ENCODE measurements at regions not wholly inside any gene's neighbourhood (a gene's known extent, or its start where the extent isn't known, plus 50 kb on each side); places are given as distances from the start of the nearest gene placed in this dataset.
"Not testable (repeated sequence)": the region's sequence is repeated elsewhere in the genome, so short reads cannot be mapped to it uniquely, and the experiment has no call there.

DNA sequence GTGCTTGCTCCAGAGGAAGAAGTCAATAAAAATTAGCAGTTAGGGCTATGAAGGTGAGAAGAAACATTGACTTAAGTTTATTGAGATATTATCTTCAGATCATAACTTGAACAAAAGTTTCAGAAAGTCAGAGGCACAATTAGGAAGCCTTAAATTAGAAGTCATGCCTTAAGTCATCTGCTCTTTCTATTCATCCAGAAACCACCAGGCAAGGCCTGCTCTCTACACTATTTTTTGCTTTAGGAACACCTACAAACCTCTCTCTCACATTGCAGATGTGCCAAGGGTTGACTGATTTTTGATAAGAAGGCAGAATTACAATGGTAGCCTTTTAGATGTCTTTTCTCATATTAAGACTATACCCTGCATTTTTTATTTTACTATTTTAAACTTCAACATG lies 268.7 kb downstream of the SPRY2 start:
- DNase-seq: no peak

DNA sequence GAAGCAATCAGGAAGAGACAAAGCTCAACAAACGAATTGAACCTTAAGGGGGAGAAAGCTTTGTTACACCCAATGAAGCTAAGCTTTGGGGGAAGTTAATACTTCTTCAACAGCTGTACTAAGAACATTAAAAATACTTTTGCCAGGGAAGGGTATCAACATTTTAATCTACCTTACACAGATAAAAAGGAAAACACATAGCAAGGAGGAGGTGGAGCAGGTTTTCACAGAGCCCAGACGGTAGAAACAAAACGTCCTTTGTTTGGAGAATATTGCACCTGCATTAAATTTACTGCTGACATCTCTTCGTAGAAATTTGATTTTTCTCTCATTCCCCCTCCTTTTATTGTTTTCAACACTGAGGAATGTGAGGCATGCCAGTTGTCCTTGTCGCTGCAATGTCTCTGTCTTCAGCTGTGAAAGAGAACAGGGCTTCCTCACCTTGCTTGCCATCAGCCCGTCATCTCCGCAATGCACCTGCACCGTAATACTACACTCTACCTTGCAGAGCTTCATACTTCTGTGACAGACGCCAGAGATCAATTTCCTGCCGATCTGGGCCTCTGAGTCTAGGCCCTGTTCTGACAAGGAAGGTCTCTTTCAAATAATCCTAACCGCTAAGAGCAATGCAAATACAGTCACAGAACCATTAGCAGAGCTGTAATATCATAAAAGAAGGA lies 270.8 kb downstream of the SPRY2 start:
- DNase-seq: no peak

DNA sequence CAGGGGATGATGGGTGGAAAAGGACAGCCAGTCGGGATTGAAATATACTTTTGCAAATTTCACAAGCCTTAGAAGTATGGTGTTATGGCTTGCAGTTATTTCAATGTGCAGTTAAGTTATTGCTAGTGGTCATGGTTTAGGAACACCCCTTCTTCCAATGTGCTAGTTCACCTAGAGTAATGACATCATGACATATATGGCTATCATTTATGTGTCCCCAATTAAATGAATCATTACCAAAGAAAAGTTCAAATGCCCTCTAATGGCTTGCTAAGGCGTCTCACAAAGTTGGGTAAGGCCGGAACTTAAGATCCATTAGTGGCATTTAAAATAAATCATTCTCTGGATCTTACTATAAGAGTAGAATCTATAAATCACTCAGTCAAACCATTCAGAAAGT lies 271.6 kb downstream of the SPRY2 start:
- DNase-seq: no peak

DNA sequence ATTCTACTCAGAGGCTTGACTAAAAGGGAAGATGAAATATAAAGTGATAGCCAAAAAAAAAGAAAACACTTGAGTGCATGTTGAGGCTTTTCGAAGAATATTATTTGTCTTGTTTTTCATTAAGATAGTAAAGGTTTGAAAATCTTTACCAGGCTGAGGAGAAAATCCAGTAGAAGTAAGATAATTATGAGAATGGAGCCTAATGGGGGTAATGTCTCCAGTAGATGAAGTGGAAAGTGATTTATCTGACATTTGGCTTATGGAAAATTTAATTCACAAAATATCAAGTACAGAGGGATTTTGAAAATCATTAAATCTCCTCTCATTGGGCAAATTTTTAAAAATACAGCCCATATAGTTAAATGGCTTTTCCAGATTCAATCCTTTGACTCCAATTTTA lies 274.9 kb downstream of the SPRY2 start:
- no peak for DNase-seq

DNA sequence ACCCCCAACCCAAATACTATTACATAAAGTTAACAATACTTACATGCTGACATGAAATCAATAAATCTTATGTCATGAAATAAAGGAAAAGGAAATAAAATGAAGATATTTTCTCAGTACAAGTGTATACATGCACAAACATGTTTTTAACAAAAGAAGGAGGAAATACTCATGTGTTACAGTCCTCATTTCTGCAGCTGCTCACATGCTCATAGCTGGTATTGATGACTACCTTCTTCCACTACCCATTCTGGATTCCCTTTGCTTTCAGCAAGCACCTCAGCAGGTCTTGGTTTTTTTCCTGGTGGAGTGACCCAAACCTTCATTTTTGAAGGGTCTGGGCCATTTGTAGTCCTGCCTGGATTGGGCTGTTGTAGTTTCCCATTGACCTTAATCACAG lies 278.5 kb downstream of the SPRY2 start:
- DNase-seq: not testable (repeated sequence)

DNA sequence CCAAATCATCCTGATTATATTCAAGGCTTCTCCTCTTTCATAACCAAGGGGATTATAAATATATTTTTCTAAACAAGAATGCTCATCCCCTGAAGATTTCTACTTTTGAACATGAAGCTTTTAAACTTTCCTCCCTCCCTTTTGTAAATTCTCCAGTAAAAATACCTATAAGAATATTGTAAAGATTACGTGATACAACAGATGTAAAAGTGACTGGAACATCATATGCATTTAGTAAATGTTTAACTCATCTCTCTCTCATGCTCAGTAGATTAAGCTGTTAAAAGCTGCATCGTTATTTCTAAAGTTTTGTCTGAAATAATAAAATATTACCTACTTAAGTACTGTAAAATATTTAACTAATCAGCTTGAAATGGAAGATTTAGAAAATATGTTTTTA lies 281.1 kb downstream of the SPRY2 start:
- no peak for DNase-seq

DNA sequence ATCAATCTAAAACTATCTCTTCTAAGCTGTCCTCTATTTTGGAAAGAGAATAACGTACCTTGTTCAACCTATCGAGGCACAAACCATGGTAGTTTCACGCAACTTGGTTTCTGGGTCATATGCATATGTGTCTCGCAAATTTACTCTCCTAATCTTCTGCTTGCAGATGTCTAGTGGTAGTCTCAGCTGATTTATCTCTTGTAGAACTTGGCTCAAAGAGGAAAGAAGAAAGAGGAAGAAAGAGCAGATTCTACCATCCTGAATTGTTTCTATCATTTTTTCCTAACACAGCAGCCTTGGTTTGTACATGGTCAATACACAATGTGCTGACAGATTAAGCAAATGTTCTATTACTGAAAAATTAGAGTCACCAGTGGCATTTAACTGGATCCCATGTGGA lies 282.3 kb downstream of the SPRY2 start:
- no peak for DNase-seq

DNA sequence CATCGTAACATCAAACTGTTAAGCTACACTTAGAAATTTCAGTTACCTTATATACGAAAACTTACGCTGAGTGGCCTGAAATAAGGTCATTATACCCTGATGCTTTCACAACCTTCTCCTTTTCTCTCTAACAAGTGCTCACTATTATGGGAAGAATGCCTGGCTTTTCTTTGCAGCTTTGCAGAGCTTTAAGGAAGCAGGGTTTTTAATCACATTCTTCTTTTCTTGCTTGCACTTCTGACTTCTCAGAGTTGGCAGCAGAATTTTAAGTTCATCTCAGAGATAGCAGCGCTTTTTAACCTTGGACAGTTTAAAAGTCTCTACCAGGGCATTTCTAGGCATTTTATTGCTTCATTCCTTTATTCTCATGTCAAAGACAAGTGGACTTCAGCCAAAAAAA lies 285.1 kb downstream of the SPRY2 start:
- no peak for DNase-seq

DNA sequence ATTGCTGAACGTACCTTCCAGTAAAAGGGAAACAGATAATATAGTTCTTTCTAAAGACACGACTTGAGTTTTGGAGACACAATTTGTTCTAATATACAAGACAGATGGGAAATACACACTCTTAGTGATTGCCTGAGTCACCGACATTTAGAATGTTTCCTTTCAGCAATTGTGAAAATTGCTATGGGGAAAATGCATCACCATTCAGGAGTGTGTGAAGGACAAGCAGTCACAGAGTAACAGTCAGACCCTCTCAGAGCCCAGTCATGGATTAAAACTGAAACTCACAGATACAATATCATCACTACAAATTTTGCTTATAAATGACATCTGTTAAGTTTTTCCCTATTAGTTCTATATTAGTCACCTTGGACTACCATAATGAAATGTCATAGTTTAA lies 286.1 kb downstream of the SPRY2 start:
- DNase-seq: no peak

DNA sequence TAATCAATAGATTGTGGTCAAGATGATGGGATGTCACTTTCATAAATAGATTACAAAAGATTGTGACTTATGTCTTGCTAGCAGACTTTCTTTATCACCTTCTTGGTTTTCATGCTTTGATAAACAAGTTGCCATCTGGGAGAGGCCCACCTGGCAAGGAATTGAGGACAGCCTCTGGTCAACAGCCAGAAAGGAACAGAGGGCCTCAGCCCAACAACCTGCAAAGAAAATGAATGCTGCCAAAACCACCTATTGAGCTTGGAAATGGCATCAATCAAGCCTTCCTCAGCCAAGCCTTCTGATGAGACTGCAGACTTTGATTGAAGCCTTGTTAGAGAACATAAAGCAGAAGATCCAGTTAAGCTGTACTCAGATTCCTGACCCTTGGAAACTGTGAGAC lies 288.6 kb downstream of the SPRY2 start:
- no peak for DNase-seq

DNA sequence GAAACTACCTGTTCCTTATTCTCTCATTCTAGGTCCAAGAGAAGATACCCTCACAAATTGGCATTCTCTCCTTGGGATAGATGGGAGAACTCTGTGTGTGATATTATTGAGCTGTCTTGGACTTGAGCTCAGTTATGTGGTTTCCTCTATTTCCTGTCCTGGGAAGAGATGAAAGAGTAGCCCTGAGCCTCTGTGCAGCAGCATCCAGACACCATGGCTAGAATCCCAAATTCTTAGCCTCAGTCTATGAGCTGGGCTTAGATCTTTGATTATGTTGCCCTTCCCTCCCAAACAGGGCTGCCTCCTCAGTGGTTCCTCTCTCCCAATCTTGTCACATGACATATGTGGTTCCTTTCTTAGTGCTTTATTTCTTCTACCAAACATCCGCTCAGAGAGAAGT lies 290.7 kb downstream of the SPRY2 start:
- no peak for DNase-seq

DNA sequence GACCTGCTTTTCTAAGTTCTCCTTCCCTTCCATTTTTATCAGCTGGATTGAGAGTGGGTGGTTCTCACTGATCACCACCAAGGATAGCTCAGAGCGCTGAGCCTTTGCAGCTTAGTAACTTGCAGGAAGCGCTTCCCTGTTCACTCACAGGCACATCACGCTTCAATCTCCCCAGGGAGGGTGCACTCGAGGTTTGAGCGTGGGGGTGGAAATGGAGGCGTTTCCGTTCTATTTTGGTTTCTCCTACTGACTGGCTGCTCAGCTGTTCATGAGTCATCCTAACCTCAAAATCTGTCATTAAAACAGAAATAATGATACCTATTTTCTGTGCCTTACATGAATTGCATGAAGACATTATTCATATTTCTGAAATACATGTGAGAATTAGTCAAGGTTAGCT lies 292.1 kb downstream of the SPRY2 start:
- peak; percentile 60 for DNase-seq

DNA sequence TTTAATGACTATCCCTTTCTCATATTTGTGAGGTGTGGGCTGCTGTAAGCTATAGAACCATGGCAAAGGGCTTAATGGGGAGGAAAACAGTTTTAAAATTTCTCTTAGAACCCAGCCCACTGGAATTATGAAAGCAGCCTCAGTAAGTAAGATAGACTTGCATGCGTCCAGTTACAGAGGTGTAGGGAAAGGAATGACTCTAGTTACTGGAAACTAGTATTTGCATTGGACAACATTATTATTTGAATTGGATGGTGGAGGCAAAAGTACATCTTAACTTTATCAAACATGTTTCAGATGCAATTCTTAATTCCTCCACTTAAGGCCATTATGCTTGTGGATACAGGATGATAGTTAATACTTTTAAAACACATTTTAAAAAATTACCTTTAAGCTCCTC lies 292.9 kb downstream of the SPRY2 start:
- DNase-seq: no peak

DNA sequence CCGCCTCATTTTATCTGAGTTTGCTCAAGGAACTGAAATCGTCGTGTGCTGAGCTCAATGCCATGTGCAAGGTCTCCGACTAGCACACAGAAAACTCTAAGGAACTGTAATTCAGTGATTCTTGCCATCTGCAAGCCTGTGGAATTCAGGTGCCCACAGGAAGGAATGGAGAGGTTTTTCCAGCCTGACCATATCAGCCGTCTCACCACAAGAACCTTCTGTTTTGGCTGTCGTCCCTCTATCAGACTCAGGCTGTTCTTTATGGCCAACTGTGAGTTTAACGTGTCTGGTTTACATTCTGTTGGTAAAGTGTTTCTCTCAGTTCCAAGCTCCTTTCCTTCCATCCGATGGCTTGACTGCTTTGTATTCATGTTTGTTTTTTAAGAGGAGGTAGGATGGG lies 293.5 kb downstream of the SPRY2 start:
- DNase-seq: no peak

DNA sequence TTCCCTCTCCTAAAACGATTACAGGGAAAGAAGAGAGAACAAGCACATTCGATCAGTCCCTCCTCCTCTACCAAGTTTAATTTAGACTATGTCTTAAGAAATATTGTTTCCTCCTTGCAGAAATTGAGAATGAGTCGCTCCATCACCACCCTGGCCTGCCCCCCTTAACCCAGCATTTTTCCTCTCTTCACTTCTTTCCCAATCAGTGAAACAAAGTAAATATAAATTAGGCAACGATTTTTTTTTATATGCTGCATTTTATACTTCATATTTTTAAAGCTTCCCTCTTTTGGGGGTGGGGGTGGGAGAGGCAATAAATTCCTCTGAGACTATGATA lies 300.0 kb downstream of the SPRY2 start:
- DNase-seq: no peak

DNA sequence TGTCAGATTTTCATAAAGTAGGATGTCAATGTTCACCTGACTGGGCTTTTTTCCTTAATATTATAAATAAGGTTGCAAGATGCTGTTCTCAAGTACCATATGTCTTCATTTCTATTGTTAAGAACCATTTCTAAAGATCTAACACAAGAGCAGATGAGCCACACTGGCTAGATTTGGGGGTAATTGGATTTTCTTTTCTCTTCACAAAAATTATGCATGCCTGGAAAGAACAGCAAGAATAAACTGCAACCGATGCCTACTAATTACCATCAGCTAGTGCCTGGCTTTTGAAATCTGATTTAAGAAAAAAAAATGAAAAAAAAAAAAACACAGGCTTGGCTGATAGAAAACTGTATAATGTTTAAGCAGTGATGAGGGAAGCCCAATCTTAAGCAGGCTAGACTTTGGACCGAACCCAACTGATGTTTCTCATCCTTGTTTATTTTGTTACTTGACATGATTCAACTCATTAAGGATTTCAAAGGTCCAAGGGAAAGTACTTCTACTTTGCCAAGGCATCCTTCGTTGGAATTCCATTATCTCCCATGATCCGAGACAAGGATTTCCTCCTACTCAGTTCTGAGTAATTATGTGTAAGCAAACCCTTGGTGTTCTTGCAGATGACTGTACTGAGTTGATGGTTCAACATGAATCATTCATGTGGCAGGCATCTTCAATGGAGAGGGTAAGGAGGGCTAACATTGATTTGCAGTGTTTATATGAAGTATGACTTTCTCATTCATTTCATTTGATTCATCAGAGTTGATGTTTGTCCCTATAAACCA lies 300.5 kb downstream of the SPRY2 start:
- no peak for DNase-seq

DNA sequence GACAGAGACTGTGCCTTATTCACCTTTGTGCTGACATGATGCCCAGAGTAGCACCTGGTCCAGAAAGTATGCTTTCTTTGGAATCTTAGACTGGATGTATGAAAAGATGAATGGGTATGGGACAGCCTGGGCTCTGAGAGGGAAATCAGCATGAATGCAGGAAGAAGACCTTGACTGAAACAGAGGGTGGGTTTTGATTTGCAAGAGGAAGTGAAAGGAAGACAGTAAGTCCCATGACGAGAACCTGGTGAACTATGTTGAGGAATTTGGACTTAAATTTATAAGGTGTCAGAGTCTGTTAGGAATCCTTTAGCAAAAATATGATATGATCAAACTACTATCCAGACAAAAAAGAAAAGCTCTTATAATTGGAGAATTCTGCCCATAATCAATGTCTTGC lies 301.9 kb downstream of the SPRY2 start:
- DNase-seq: no peak

DNA sequence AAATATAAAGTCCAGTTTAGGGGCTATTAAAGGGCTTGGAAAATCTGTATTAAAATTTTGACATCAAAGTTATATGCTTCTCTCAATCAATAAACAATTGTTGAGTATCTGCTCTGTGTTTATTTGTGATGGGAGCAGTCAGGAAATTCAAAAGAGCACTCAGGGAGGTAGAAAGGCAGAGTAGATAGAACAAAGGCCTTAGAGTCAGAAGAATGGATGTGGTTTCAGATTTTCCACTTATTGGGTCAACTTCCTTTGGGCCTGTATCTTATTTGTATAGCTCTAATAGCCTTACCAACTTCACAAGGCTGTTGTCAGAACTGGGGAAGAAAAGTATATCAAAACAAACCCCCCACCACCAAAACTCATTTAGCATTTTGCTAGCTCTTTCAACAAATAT lies 302.6 kb downstream of the SPRY2 start:
- no peak for DNase-seq

DNA sequence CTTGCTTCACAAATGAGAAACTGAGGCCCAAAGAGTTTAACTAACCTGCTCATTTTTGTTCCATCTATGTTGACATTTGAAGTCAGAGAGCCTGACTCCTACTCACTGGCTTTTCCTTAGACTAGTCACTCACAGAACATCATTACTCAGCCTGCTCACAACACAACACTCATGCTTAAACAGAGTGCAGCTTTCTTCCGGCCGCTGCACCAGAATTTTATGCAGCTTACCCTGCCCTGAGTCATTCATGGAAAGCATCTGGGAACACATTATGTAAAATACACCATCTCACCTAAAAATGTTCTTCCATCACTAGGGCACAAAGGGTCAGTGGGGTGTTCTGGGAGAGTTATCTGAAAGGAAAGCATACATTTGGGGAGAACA lies 303.4 kb downstream of the SPRY2 start:
- no peak for DNase-seq

DNA sequence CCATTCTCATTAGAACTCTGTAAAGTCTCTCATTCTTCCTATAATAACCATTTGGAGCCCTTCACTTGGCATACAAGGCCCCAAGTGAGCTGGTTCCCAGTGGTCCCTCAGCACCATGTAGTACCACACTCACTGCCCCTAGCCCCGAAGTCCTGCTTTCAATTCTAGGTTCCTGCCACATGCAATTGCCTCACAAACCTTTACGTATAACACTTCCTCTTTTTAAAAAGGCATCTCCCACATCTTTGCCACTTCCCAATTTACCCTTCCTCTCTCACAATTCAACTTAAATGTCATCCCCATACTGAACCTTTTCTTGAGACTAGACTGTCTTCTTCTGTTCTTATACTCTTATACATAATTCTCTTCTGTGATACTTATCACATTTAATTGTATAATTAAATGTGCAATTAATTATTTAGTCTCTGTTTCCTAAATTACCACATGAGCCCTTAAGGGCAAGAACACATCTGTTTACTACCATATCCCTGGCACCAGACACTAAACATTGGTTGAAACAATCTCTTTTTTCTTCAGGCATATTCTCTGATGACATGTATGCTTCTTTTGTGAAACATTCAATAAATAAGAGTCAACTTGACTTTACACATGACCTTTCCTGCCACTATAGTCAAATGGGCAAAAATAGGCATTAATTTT lies 304.0 kb downstream of the SPRY2 start:
- no peak for DNase-seq

DNA sequence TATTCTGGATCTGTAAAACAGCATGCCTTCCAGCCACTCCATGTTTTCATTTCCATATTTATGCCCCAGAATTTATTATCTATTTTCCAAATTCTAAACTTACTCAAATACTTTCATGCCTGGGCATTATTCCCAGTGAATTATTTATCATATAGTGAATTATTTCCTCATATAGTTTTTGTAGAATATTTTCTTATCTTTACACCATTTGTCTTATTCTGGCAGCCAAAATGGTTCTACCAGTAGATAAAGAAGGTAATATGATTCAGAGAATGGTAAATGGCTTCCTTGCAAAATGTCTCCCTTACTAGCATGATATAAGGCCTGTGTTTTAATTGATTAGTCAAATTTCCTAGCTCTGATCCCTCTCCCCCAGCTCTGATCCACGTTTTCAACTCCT lies 305.8 kb downstream of the SPRY2 start:
- DNase-seq: no peak

DNA sequence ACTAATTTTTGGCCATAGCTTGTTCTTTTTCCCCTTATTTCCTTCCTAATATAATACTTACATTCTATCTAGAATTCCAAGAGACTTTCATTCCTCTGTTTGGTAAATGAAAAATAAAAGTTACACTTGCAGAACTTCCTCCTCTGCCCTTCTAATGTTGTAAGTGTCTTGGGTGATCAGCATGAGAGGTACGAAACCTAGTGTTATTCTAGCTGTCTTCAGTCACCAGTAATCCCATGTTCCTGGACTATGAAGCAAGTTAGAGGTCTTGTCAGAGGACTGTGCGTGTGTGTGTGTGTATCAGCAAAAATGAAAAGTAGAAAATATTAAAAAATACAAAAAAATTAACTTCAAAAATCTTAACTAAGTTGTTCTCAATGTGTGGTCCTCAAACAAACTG lies 307.0 kb downstream of the SPRY2 start:
- no peak for DNase-seq

DNA sequence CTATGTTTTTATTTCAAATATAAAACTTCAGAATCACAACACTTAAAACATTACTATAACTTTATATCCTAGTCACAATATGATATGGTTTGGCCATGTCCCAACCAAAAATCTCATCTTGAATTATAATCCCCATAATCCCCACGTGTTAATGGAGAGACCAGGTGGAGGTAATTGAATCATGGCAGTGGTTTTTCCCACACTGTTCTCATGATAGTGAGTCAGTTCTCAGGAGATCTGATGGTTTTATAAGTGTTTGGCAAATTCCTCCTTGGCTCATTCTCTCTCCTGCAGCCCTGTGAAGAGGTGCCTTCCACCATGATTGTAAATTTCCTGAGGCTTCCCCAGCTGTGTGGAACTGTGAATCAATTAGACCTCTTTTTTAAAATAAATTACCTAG lies 307.6 kb downstream of the SPRY2 start:
- no peak for DNase-seq

DNA sequence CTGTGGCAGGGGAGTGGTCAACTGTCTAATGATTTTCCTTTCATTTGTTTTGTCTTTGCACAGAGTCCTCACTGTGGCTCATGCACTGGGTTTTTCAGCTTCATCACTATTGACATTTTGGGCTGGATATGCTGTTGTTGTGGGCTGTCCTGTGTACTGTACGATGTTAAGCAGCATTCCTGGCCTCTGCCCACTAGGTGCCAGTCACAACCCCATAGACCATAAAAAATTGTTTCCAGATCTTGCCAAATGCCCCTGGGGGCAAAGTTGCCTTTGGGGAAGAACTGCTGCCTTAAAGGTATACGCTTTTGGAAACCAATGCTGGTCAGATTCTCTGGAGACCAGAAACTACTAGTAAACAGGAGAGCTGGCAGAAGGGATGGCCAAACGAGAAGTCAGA lies 310.4 kb downstream of the SPRY2 start:
- no peak for DNase-seq

DNA sequence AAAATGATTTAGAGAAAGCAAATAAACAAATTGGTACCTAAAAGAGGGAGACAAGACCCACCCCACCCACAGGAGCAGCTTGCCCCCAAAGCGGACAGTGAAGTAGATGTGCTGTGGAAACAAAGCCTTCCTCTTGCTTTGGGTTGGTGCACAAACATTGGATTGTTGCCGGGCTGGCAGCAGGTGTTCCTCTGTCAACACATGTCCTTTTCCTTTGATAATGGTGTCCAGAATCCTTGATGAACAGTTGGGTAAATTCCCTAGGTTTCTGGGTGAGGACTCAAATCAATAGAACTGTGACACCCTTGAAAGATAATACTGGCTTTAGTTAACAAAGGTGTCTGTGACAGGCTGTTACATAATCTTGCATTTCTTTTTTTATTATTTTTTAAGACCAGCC lies 311.8 kb downstream of the SPRY2 start:
- no peak for DNase-seq
